NCI-H69 (cell line): ENCODE measurements at regions not wholly inside any gene's neighbourhood (a gene's known extent, or its start where the extent isn't known, plus 50 kb on each side); places are given as distances from the start of the nearest gene placed in this dataset.
A peak's percentile ranks its signal among the peaks of the same experiment; 100 is the strongest.

Experiments
- DNase-seq: peaks from one replicate; lab custom pipeline; 2025; lab: John Stamatoyannopoulos, UW

GRCh38 chrX:14164828-14165227 lies 135.1 kb upstream of the GEMIN8 start:
- no peak for DNase-seq

- DNase-seq = peak; percentile 57
Measured at GRCh38 chrX:14125462-14125861, 95.8 kb upstream of the GEMIN8 start.

- no peak for DNase-seq
Measured at GRCh38 chrX:14124562-14124961, 94.9 kb upstream of the GEMIN8 start.

- no peak for DNase-seq
Measured at GRCh38 chrX:14095702-14096101, 66.0 kb upstream of the GEMIN8 start.

GRCh38 chrX:14094191-14094590 lies 64.5 kb upstream of the GEMIN8 start:
- DNase-seq = no peak

GRCh38 chrX:14084466-14084865 lies 54.8 kb upstream of the GEMIN8 start:
- peak; percentile 3 for DNase-seq

GRCh38 chrX:14083783-14084182 lies 54.1 kb upstream of the GEMIN8 start:
- no peak for DNase-seq

GRCh38 chrX:14079891-14080430 lies 50.3 kb upstream of the GEMIN8 start:
- no peak for DNase-seq
